ENCODE measurements at regions not wholly inside any gene's neighbourhood (a gene's known extent, or its start where the extent isn't known, plus 50 kb on each side); places are given as distances from the start of the nearest gene placed in this dataset.
A peak's percentile ranks its signal among the peaks of the same experiment; 100 is the strongest.
"Not testable (repeated sequence)": the region's sequence is repeated elsewhere in the genome, so short reads cannot be mapped to it uniquely, and the experiment has no call there.

DNA sequence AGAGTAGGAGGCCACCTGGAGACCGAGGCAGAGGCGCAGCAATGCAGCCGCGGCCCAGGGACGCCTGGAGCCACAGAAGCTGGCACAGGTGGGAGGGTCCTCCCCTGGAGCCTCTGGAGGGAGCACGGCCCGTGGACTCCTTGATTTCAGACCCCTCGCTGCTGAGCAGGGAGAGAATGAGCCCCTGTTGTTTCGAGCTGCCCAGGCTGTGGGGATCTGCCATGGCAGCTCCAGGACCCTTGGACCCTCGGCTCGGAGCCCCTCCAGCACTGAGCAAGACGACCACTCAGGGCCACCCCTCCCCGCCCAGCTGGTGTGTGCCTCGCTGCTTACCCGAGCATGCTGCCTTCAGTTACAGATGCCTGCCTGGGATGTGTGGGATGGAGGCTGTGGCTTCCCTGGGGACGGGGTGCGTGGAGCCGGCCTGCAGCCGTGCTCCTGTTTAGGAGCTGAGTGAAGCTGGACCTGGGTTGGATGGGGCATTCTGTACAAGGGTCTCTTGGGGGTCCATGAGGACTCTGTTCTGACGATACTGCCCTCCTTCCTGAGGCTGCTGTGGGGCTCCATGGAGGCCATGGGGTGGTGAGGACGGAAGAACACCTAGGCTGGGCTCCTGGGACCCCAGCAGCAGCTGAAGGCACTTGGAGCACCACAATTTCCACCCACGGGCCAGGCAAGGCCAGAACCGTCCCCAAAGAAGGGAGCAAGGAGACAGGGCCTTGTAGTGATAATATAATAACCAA is 115.1 kb upstream of the LPCAT1 start:
- no peak for DNase-seq (ENCODE audit: low read depth)

DNA sequence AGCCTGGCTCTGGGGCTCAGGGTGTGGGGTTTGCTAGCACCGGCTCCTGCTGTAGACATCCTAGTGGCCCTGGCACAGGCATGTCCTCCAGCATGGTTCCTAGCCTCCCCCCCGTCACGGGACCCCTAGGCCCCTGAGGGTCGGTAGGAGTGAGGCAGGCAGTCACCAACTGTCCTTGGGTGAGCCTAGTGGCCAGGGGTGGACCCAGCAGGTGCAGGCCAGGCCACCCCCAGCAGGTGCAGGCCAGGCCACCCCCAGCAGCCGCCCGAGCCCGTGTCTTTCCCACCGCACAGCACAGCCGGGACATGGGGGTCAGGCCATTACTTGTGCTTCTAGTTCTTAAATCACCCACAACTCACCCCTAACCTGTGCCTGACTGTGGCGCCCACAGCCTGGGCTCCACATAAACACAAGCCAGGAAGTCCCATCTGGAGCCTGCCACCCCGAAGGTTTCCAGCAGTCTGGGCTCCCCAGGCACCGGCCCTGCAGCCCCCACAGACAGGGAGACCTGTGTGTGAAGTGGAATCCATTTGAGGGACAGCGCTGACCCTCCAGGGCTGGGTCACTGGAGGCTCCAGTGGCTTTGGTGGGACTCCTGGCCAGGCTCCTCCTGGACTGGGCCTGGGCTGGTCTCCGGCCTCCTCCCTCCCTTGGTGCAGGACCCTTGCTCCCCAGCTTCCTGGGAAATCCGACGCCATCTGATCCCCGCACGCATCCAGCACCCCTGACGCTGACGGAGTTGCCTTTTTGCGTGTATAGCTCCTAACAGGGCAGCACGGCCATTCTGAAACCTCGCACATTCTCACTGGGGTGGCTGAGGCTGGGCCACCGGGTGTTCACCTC is 114.1 kb upstream of the LPCAT1 start:
- no peak for DNase-seq (ENCODE audit: low read depth)

DNA sequence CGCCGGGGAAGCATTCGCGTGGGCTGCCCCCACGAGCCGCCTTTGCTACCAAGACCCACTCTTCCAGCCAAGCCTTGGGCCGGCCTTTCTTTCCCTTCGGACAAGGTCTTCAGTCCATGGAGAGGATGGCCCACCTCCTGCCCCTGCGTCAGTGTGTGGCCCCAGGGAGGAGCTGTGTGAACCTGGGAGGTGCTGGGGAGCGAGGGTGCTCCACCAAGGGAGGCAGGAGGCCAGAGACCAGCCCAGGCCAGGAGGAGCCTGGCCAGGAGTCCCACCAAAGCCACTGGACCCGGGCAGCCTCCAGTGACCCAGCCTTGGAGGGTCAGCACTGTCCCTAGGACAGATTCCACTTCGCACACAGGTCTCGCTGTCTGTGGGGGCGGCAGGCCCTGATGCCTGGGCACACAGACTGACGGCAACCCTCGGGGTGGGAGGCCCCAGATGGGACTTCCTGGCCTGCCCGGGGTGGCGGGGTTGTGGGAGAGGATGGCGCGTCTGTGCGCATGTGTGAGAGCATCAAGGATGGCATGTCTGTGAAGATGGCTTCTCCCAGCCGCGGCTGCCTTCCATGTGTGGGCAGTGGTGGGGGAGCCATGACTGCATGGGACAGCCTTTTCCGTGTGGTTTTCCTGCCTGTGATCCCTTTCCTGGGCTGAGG is 113.3 kb upstream of the LPCAT1 start:
- DNase-seq (ENCODE audit: low read depth), result no peak

DNA sequence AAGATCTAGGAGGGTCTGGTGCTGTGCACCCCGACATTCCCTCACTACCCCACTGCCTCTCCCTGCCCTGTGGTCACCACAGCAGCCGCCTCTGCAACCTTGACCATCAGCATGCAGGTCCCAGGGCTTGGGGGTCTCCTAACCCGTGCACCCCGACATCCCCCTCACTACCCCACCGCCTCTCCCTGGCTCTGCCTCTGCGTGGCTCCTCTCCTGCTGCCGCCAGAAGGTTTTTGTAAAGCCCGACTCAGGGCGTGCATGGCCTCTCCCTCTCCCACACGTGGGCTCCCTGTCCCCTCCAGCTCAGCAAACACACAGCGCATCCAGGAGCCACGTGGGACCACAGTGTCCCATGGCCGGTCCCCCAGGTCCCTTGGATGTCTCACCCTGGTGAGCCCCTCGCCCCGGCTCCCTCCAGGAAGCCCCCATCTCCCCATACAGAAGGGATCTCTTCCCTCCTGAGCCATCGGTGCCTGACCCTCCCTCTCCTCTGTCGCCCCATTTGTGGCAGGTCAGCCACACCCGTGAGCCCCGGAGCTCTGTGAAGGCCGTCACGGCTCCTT is 112.5 kb upstream of the LPCAT1 start:
- DNase-seq (ENCODE audit: low read depth), result not testable (repeated sequence)

DNA sequence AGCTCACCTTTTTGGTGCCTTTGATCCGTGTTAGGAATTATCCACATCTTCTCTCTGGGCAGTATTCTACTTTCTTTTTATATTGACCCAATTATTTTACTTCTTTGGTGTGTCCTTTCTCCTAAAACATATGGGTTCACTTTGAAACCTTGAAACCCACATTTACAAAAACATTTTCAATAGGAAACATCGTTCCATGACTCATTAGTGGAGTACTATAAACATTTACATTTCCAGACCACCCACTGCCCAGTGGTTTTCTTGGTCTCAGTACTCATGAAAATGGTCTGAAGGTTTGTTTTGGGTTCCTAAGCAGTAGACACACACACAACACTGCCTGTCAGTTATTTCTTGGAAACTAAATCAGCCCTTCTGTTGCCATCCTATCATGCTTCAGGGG is 111.7 kb upstream of the LPCAT1 start:
- not testable (repeated sequence) for DNase-seq (ENCODE audit: low read depth)

DNA sequence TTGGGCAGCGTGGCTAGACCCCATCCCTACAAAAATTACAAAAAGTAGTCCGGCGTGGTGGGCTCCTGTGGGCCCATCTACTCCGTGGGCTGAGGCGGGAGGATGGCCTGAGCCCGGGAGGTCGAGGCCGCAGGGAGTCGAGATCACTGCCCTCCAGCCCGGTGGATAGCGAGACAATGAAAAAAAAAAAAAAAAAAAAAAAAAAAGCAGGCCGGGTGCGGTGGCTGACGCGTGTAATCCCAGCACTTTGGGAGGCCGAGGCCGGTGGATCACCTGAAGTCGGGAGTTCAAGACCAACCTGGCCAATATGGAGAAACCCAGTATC is 110.5 kb upstream of the LPCAT1 start:
- no peak for DNase-seq (ENCODE audit: low read depth)

DNA sequence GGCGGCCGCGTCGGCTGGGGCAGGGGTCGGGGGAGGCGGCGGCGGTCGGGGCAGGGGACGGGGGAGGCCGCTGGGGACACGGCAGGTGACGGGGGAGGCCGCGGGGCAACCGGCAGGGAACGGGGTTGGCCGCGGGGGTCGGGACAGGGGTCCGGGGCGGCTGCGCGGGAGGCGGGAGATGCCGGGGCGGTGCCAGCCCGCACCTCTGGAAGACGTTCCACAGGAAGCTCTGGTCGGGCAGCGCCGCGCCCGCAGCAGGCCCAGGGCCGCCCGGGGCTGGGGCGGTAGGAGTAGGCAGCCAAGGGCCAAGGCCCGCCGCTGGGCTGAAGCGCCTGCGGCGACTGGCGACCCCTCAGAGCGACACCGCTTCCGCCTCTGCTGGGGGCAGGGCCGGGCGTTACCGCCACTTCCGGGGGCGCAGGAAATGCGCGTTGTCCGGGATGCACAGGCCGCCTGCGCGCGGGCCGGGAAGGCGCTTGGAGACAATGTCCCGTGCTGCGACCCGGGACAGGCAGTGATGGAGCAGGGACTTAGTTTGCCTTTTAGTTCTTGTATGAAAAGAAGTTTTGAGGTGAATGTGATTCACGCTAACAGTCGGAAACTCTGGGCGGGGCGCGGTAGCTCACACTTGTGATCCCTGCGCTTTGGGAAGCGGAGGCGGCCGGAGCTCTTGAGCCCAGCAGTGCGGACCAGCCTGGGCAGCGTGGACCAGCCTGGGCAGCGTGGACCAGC is 110.0 kb upstream of the LPCAT1 start:
- peak; percentile 66 for DNase-seq (ENCODE audit: low read depth)

DNA sequence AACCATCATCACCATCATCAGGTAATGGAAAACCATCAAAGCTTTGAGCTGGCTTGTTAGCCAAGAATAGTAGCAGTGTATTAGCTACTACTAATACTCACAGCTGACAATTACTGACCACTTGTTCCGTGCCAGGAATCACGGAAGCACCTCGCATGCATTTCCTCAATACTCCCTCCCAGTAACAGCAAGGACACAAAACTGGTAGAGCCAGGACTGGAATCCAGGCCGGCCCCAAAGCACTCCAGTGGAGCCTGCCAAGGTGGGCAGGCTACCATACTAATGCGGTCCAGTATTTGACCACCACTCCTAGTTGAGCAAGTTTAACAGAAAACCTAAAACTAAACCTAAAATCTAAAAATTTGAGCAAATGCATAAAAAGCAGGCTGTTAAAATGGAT is 107.2 kb upstream of the LPCAT1 start:
- DNase-seq (ENCODE audit: low read depth), result not testable (repeated sequence)

DNA sequence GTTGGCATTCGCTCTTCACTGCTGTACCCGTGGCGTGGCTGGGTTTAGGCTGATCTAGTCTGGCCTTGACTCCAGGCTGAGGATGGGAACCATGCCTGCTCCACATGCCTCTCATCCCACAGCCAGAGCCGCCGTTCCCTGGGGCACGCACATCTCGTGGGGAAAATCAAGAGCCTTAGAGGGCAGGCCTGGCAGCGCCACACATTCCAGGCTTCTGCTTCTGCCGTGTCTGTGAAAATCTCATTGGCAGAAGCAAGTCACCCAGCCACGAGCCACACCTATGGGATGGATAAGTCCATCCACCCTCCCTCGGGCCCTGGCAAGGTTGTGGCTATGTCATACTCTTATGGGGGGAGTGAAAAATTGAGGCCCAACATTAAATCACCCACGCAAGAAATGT is 102.6 kb upstream of the LPCAT1 start:
- not testable (repeated sequence) for DNase-seq (ENCODE audit: low read depth)

DNA sequence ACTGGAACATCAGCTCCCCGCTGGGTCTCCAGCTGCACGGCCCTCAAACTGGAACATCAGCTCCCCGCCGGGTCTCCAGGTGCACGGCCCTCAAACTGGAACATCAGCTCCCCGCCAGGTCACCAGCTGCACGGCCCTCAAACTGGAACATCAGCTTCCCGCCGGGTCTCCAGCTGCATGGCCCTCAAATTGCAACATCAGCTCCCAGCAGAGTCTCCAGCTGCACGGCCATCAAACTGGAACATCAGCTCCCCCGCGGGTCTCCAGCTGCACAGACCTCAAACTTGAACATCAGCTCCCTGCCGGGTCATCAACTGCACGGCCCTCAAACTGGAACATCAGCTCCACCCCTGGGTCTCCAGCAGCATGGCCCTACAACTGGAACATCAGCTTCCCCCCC is 95.8 kb upstream of the LPCAT1 start:
- not testable (repeated sequence) for DNase-seq (ENCODE audit: low read depth)

DNA sequence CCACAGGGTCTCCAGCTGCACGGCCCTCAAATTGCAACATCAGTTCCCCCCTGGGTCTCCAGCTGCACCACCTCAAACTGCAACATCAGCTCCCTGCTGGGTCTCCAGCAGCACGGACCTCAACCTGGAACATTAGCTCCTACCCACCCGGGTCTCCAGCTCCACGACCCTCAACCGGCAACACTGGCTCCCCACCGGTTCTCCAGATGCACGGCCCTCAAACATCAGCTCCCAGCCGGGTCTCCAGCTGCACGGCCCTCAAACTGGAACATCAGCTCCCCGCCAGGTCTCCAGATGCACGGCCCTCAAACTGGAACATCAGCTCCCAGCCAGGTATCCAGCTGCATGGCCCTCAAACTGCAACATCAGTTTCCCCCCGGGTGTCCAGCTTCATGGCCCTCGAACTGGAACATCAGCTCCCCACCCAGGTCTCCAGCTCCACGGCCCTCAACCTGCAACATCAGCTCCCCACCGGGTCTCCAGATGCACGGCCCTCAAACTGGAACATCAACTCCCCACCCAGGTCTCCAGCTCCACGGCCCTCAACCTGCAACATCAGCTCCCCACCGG is 94.6 kb upstream of the LPCAT1 start:
- DNase-seq (ENCODE audit: low read depth), result not testable (repeated sequence)

DNA sequence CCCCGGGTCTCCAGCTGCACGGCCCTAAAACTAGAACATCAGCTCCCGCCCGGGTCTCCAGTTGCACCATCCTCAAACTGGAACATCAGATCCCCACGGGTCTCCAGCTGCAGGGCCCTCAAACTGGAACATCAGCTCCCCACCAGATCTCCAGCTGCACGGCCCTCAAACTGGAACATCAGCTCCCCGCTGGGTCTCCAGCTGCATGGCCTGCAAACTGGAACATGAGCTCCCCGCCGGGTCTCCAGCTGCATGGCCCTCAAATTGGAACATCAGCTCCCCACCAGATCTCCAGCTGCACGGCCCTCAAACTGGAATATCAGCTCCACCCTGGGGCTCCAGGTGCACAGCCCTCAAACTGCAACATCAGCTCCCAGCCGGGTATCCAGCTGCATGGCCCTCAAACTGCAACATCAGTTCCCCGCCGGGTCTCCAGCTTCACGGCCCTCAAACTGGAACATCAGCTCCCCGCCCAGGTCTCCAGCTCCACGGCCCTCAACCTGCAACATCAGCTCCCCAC is 93.5 kb upstream of the LPCAT1 start:
- DNase-seq (ENCODE audit: low read depth), result not testable (repeated sequence)

DNA sequence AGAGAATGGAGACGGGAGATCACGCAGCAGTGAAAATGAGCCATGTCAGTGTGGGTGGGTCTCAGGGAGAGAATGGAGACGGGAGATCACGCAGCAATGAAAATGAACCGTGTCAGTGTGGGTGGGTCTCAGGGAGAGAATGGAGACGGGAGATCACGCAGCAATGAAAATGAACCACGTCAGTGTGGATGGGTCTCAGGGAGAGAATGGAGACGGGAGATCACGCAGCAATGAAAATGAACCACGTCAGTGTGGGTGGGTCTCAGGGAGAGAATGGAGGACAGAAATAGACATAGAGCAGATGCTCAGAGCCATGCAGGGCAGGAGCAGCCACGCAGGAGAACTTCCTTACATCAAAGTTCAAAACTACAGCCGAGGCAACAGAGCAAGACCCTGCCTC is 89.8 kb upstream of the LPCAT1 start:
- DNase-seq (ENCODE audit: low read depth), result not testable (repeated sequence)

DNA sequence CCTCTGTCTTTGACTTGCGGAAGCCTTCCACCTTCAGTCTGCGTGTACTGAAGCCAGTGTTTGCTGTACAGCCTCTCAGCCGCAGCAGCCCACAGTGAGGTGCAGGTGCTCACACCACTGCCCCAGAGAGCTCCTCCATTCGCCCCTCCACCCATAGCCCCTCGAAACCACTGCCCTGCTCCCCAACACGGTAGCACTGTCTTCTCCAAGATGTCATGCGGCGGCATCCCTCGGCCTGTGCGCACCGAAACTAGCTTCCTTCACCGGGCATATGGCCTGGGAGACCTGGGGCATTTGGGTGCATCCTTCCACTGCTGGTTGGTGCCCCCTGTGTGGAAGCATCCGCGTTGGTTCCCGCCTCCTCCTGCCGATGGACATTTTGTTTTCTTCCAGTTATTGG is 86.8 kb upstream of the LPCAT1 start:
- DNase-seq (ENCODE audit: low read depth), result not testable (repeated sequence)

DNA sequence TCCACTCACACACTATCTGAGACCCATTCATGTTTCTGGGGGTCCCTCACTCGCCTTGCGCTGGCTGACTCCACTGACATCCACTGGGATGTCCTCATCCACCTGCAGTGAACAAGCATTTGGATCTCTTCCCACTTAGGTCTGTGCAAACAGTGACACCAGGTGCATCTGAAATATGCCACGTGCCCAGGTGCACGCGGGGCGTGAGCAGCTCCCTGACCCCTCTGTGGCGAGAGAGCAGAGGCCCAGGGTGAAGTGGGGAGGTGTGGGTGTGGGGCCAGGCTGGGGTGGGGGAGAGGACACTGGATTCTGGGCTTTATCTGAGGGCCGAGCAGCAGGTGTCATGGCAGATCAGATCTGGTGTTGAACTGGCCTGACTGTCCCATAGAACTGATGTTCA is 85.4 kb upstream of the LPCAT1 start:
- DNase-seq (ENCODE audit: low read depth), result not testable (repeated sequence)

DNA sequence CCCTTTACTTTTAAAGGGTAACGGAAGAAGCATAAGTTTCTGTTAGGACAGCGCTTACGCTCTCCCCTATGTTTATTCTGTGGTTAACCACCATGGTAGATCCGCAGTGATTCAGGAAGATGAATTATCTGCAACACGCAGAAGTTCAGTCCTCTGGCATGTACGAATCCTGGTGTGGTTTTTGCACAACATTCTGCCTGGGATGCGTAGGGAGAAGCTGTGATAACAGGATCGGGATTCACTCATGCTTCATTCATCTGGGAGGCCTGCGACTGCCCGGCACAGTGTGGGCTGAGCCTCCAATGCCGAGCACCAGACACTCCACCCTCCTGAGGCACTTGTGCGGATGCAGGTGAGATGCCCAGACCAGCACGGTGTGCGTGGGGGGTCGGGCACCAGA is 84.6 kb upstream of the LPCAT1 start:
- DNase-seq (ENCODE audit: low read depth), result peak; percentile 86

DNA sequence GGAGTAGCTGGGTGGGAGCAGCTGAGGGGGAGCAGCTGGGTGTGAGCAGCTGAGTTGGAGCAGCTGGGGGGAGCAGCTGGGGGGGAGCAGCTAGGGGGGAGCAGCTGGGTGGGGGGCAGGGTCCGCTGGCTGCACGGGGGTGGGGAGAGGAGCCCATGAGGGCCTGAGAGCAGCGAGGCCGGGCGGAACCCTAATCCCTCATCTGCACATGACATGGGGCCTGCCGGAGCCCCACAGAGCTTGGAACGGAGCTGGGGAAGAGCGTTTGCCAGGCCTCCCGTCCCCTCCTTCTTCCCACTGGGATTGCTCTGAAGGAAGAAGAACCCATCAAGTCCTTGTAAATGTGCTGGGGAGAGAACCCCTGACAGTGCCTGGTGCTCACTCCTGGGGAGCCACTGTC is 83.2 kb upstream of the LPCAT1 start:
- not testable (repeated sequence) for DNase-seq (ENCODE audit: low read depth)

DNA sequence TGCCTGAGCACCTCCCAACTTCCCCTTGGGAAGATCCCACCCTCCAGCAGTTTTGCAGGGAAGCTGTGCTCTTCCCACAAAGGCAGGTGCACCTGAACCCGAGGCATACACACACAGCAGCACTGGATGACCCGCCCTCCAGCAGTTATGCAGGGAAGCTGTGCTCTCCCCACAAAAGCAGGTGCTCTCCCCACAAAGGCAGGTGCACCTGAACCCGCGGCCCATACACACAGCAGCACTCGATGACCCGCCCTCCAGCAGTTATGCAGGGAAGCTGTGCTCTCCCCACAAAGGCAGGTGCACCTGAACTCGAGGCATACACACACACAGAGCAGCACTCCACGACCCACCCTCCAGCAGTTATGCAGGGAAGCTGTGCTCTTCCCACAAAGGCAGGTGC is 80.2 kb upstream of the LPCAT1 start:
- DNase-seq (ENCODE audit: low read depth), result peak; percentile 59

DNA sequence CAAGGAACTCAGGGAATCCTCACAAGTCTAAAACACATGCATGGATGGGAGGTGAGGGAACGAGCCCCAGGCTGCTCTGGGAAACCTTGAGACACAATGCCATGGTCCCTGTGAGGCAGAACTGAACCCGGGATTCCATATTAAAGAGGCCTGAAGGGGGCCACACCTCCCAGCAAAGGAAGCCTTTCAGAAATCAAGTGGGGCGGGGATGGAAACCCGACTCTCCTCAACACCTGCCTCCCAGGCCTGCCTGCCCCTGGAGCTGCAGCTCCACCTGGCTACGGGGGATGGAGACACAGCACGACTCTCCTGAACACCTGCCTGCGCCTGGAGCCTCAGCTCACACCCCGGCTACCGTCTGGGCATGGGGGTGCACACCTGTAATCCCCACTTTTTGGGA is 77.8 kb upstream of the LPCAT1 start:
- DNase-seq (ENCODE audit: low read depth), result peak; percentile 21

DNA sequence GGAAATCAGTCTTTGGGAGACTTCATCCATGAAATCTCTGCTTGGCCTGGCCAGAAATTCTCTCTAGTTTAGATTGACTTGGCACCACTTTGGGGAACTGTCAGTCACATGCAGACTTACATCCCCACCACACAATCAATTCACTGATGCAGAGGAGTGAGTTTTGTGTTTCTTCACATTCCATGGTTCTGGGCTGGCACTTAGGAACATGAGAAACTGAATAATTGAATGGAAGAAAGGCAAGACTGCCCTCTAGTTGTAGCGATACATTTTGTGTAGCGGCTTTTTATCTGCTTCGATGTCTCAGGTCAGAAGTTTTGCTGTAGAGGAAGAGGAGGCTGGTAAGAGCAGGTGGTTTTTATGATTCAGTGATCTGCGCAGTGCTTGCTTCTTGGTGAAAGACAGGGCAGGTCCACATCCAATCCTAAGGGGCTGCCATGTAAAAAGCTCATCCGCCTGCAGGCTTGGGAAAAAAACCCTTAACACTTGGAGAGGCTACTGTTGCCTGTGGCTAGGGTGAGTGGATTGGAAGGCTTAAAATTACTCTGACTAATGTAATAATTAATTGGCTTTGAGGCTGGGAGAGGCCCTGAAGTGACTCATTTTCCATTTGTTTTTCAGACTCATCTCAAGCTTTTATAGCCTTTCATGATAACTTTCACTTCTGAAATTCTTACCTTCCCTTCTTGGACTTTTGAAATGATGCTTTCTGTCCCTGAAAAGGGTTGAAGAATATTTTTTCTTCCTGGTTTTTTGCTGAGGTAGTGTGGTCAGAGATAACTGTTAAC is 75.4 kb upstream of the LPCAT1 start:
- DNase-seq (ENCODE audit: low read depth), result peak; percentile 28

Measured in myocyte (in vitro differentiated cells).